GM18873 (cell line): ENCODE measurements at regions not wholly inside any gene's neighbourhood (a gene's known extent, or its start where the extent isn't known, plus 50 kb on each side); places are given as distances from the start of the nearest gene placed in this dataset.

Source experiments
- ATAC-seq: cut with Tn5 transposase; IDR thresholded peaks from one replicate; pipeline ENCODE4 v1.9.1; 2021; ENCODE audit warnings: mild to moderate bottlenecking, moderate library complexity, moderate number of reproducible peaks; ENCODE audit not compliant: unreplicated experiment, low FRiP score

GRCh38 chr18:29157905-29158304, 981.0 kb upstream of the CDH2 start:
- ATAC-seq, result no peak

GRCh38 chr18:29157057-29157780, 980.3 kb upstream of the CDH2 start:
- no peak for ATAC-seq

- ATAC-seq, result no peak
These were observed 979.6 kb upstream of the CDH2 start for GRCh38 chr18:29156531-29156930.

DNA sequence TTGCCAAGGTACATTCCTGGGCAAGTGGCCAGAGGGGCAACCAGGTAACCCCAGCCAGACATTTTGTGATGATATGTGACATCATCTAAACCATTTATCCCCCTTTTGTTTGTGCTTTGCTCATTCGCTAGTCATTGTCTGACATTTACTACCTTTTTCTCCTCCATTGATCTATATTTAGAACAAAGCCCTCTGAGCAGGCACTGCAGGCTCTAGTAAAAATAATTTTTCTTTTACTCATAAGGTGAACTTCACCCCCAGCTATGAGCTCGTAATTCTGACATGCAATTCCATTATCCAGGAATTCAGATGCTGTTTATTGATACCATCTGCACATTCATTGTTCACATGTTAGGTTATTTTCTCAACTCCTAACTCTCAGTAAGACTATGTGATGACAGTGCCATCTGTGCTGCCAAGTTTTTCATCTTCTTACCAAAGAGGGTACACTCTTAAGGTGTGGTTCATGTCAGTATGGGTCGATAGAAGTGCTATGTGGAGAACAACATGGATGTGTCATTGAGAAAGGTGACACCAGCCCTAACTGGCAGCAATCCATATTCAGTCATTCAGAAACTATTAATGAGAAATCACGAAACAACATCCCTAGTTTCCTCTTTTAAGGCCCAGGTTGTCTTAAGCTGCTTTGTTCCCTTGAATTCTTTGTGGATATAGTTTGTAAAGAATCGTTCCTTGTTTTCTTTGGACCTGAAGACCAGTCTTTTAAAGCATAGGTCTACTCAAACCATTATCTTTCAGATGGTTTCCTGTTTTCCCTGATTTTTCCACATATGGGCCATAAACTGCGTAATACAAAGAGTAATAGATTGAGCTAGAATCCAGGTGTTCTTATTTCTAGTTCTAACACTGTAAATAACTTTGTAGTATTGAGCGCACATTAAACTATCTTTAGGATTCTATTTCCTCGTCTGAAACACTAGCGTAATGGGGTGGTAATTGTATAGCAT, 978.1 kb upstream of the CDH2 start:
- ATAC-seq, result no peak

DNA sequence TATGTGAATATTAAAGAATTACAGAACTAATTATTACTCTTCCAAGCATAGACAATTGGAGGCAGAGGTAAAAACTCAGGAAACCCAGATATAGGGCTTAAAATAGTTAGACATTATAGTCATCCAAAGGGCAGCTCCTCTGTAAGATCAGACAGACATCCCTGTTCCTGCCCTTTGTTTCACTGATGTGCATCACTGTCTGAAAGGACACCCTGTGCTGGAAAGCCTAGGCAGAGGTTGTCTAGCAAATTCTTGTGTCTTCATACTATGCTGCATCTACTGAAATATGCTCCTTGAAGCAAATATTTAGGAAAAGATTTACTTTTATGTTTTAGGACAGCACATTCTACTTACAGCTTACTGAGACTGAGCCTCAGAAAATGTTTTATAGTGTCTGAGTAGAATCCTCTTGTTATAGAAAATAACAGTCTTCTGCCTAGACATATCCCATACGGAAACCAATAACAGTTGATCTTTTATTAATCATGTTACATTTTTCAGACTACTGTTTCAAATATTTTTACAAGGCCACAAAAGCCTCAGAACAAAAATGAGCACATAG, 977.3 kb upstream of the CDH2 start:
- no peak for ATAC-seq

- no peak for ATAC-seq
These were observed 976.2 kb upstream of the CDH2 start for GRCh38 chr18:29153091-29153490.

- no peak for ATAC-seq
These were observed 971.0 kb upstream of the CDH2 start for GRCh38 chr18:29147944-29148343.

DNA sequence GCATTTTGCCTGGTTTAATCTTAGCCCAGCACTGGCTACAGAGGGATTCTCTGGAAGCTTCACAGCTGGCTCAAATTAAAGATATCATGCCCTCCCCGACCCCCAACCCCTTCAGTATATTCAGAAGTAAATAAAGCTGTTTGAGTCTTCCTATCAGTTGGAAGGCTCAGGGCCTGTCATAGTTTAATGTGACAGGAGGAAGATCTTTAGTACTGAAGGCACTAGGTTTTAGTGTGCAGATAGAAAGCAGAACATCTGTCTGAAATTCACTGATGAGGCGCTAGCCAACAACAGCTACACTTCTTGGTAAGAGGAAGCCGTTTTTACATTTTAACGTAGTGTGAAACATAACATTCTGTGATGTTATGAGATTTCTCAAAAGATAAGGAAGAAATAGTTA, 969.1 kb upstream of the CDH2 start:
- ATAC-seq, result no peak

DNA sequence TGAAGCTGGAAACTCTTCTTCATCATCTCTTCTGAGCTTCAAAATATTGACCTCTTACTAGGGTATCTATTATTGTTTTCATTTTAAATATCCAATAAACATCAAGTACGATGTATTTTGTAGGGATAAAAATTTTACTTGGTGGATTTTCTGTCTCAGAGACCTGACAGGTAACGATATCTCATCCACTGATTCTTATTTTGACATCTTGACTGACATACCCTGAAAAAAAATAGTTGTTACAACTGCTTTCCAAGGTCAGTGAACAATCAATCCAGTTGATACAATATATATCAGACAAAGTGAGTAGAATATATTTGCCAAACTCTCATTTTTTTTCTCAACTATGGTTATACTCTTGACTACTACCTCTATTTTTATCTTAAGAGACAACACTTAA, 963.7 kb upstream of the CDH2 start:
- no peak for ATAC-seq

DNA sequence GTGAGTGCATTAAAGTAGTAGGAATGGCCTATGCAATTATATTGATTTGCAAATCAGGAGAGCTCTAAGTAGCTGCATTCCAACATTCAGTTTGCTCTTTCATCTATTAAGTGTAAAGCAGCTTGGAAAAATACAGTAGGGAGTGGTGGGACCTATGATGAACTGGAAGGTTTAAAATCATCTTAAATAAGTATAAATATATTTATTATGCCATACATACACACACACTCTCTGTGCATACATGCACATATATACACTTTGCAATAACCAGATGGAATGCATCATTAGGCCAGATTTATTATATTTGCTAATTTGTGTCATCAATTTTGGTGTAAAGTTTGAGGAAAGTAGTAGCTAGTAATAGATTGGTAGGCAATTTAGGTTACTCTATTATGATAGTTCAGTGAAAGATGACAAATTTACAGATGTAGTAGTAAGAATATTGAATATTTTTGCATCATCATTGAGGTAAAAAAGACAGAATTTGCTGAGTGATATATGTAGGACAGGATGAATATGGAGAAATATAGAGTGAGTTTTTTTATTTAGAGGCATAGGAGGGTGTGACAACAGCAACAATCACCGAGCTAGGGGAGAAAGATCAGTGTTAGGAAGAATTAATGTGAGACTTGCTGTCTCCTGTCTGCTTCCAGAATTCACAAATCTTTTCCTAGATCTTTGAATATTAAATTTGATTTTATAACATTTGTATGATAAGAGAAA, 961.0 kb upstream of the CDH2 start:
- no peak for ATAC-seq

DNA sequence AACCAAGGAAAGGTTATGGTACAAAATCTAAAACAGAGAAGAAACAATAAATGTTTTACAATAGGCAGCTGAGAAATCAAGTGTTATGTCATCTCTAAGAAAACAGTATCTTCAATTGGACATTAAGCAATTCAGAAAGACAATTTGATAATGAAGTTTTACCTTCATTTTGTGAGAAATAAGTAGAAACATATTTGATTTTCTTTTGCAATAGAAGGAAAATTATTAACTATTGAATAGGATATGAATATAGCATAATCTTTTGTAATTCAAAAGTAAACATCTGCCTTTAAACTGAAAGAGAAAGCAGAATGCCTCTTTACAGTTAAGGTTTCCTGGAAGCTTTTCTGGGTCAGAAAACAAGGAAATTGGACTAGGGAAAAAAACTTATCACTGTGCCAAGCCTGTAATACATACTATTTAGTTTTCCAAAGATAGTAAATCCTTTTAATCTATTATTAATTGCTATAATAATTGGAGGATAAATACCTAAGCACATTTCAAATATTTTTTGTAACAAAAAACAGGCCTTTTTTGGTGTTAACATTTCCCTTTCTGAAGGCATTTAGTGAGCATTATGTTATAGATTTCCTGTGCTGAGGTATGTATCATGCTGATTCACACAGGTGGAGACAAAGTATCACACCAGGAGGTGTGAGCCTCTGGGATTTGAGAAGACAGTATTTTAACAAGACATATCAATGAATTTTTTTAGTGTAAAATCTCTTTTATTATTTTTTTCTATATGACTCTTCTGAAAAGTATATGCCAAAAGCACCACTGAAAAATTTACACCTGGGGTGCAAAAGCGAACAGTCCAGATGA, 947.0 kb upstream of the CDH2 start:
- ATAC-seq, result no peak

GRCh38 chr18:29104671-29105070, 927.7 kb upstream of the CDH2 start:
- no peak for ATAC-seq

GRCh38 chr18:29104227-29104626, 927.3 kb upstream of the CDH2 start:
- ATAC-seq, result no peak

DNA sequence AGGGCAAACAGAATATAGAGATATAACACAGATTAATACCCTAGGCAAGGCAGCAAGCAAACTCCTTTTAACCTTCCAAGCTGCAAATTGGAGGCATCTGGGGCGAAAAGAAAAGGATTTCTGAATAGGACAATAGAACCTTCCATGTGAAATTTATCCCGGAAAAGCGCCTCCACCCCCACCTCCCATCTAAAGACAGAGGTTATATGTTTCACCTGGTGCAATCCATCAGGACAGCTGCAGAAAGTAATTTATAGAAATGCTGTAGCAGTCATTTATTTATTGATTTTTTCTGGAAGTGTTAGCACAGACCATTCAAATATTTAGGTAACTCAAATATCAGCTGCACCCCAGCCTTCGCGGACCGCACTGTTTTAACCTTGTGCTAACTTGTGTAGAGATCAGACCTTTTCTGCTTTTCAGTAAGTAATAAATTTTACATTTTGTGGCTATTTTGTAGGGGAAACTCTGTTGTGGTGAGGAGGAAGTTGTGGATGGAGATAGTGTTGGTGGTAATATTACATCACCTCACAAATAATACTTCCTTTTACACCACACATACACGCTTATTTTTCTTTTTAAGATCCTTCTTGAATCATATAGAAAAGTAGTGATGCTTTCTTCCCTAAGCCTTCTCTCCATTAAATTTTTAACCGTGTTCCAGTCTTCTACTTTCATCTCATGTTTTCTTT, 919.3 kb upstream of the CDH2 start:
- ATAC-seq, result no peak

DNA sequence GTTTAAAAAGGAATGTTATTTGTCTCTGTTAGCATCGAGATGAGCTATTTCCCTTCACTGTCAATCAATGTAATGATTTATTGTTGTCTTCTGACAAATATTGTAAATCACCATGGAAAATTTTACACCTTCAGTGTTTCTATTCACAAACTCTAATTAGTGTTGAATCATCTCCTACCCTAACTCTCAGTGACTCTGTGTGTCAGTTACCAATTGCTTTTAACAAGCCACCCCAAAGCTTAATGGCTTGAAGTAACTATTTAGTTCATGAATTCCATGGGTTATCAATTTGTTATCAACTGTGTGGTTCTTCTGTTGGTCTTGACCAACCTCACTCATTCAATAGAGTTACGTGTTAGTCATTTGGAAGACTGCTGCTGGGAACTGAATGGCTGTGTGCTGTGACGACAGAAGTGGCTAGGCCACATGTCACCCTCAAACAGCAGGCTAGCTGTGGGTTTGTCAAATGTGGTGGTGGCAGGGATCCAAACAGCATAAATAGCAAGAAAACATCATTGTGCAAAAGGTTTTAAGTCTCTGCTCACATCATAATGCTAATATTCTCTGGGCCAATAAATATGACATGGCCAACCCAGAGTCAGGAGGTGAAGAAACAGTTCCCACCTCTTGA, 910.8 kb upstream of the CDH2 start:
- no peak for ATAC-seq

DNA sequence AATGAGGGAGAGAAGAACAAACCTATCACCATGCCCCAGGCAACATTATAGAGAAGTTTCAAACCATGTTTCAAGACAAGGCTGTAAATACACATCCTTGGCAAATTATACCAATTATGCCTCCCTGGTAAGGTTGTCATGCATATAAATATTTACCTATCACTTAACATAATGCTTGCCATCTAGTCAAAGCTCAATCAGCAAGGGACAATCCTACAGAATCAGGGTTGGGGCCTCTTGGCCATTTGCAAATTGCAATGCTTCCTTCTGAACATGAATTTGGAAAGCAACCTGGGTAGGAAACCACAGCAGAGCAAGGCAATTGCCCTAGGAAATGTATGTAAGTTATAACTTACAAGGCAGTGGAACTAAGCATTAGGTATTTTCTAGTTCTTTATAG, 907.2 kb upstream of the CDH2 start:
- ATAC-seq, result no peak

DNA sequence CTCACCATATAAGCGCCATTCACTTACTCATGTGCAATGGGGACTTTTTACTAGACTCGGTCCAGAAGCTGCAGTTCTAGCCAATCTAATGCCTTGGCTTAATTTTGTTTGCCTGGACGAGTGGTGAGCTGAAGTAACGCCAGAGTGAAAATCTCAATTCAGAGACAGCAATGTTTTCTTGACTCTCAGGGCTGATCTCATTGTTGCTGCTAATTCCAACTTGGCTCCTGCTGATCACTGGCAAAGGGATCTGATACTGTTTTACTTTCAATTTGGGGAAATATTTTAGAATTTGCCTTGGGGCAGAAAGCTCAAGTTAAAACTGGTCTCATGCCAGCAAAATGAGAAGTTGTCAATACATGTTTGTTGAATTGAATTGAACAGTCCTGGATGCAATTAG, 906.6 kb upstream of the CDH2 start:
- no peak for ATAC-seq

- no peak for ATAC-seq
These were observed 904.0 kb upstream of the CDH2 start for GRCh38 chr18:29080946-29081345.

- ATAC-seq, result no peak
These were observed 901.3 kb upstream of the CDH2 start for GRCh38 chr18:29078273-29078672.
